Middle frontal gyrus (tissue), 1 donor: ENCODE measurements at regions not wholly inside any gene's neighbourhood (a gene's known extent, or its start where the extent isn't known, plus 50 kb on each side); places are given as distances from the start of the nearest gene placed in this dataset.

ENCODE experiments used
- DNase-seq: peaks from one replicate; pipeline ENCODE4 v3.0.0-alpha.2; 2015; ENCODE audit warnings: low spot score; ENCODE audit errors: extremely low spot score

DNA sequence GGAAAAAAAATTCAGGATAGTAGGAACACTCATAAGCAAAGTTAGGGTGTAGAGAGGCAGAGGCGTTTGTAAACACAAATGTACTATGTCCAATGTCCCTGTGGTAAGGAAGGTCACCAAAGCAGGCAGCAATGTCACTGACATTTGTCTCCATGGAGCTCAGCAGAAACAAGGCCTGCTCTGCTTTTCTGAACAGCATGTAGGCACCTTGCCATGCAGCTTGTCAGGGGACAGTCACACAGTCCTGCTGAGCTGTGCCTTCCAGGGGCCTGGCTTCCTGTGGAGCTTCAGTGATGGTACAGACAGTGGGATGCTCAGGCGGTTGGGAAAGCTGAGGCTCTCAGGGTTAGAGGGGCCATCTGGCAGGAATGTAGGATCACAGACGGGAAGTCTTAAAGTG is 74.5 kb upstream of the HS3ST1 start:
- DNase-seq = no peak

DNA sequence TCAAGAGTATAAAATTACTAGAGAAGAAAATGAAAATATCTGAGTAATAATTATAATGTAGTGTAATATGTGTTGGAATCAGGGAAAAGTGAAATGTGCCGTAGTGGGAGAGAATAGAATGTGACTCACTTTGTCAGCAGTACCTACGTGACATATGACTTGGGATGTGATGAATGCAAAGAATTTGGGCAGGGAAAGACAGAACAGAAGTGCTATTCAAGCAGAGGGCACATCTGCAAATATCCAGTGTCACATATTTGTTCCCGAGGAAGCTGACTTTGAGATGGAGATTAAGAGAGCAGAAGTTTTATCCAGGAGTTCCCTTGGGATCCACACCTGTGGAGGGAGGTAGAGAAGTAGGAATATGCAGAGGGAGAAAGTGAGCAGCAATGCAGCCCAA is 69.3 kb upstream of the HS3ST1 start:
- no peak for DNase-seq

DNA sequence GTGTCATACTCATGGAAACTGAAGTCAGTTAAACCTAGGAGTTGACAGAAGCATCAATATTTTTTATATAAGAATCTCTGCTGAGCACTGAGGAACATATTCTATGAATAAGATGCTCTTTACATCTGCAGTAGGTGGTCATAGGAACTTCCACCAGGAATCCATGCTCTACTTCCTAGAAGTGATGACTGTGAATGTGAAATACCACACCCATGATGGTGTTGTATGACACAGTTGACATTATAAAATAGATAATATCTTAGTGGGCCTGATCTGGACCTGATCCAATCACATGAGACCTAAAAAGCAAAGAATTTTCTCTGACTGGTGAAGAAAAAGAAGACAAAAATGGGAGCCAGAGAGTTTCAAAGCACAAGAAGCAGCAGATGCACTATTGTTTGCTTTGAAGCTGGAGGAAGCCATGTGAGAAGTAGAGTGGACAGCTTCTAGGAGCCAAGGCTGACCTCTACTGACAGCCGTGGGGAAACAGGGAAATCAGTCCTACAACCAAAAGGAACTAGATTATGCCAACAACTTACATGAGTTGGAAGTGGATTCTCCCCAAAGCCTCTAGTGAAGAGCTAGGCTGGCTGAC is 68.6 kb upstream of the HS3ST1 start:
- no peak for DNase-seq

DNA sequence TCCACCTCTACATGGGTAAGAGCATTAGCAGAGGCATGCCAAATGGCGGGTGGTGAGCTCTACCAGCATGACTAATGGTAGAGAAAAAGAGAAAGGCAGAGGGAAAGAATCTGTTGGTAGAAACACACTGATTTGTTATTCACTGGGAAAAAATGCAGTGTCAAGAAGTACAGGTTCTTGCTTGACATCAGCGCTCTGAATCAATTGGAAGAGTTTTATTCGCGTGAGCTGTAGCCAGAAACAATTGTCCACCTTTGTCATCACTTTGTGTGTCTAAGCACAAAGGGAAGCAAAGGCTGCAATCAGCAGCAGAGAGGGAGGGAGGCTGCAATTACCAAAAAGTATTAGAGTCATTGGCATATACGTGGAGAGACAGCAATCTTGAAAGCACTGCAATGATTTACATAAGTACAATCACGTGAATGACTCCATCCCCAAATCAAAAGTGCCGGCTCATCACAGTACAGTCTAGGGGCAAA is 67.7 kb upstream of the HS3ST1 start:
- DNase-seq = no peak

DNA sequence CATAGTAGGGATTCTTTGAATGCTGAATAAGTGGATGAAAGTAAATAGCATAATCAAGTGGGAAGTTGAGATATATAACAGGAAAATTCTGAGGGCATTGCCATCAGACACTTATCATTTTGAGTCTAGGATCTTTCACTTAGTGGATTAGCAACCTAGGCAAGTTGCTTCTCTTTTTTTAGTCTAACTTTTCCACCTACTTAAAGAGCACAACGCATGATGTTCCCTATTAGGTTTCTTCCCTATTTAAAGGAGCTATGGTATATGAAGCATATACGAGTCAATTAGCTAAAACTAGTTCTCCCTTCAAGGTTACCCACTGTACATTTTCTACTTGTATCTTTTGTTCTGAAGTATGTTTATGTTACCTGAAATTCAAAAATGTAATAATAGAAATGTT is 67.1 kb upstream of the HS3ST1 start:
- no peak for DNase-seq

DNA sequence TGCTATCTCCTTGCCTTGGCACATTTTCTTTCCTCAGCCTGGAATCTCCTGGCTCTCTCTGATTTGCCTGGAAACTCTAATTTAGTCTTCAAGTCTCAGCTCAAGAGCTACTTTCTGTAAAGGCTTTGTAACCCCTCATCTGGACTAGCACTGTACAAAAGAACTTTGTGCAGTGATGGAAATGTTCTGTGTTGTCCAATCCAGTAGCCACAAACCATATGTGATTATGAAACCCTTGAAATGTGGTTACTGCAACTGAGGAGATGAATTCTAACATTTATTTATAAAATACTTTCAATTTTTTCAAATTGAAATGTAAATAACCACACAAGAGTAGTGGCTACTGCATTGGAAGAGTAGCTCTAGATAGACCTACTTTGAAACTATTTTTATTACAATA is 66.6 kb upstream of the HS3ST1 start:
- no peak for DNase-seq

DNA sequence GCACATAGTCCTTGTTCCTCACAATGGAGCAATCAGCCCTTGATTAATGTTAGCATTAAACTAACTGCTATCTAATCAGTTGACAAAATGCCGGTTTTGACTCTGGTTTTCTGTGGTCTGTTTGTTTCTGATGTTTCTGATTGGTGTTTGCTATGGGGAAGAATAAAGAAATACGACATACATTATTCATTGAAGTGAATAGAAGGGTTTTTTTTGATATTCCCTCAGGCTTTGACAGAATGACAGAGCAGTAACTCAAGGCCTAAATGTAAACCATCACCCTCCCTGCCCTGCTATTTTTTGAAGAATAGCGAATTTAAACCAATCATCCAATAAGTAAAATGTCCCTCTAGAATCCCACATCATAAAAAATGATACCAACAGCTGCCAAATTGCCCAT is 65.5 kb upstream of the HS3ST1 start:
- no peak for DNase-seq

DNA sequence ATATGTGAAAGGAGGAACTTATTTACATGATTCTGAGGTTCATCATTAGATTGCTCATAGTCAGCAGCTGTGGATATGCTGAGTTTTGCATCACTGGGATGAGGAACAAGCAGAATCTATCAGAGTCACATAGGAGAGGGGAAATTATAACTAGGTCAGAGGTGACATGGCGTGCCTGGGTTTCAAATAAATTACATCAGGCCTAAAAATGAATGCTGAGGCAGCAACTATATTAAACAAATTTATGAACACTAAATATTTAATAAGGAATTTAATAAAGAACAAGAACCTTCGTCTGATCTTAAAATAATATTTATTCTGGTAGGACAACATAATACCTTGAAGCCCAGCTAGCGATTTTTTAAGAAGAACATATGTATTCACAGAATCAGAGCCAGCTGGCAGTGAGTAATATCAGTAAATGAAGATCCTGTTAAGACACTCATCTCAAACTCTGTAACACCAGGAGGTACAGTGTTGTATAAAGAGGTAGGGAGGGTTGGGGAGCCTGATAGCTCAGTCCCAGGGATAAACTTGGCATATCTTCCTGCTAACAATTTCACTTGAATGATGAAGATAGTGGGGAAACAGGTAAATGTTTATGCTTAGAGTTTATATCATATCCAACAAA is 60.9 kb upstream of the HS3ST1 start:
- no peak for DNase-seq

DNA sequence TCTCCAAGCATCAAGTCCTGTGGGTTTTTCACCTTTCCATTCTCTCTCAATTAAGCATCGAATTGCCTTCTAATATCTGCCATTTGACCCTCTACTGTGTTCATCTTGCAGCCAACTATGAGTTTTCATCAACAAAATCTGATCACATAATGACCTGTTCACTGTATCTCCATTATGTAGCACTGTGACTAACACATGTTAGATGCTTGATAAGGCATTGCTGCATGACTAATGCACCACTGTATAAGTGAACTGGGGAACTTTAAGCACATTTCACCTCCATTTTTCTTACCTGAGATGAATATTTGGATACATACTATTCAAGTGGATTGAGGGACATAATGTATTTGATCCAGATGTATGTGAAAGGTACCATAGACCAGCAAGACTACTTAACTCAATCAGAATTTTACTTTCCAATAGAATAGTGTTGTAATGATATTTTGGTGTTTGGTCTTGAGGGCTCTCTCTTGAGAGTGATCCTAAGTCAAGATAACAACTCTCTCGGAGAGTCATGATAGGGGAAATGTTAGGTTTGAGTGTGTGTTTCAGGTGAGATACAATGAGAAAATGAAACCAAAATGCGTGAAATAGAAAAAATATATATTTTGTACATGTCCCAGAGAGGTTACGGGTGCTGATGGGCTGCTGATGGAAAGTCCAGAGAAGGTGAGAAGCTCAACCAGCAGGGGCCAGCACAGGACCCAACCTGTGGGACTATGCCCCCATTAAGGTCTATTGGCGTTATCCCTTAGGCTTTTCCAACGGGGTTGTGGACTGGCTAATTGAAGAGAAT is 60.2 kb upstream of the HS3ST1 start:
- DNase-seq = no peak

DNA sequence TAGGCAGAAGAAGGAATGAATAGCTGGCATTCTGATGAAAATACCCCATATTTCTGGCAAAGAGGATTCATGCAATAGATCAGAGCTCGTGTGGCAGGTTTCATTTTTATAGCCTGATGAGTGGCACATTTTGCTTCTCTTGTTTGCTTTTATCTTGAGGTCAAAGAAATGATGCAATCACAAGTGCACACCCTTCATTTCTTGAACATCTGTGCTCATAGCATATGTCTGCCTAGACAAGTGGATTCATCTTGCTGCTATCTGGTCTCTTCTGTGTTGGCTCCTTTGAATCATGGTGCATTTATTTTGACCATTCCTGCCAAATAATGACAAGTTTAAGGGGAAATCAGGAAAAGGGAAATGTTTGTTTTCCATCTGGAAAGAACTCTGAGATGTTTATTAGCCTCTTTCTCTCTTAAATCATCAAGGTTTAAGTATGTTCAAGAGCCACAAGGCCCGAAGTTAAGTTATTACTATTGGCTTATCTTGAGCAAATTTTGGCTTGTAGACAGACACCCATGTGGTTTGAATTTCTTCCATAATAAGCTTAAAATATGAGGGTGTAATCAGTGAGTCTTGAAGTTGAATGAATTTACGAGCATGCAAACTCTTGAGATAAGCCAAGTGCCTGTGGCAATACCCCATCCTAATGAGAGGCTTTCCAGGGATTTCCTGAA is 59.3 kb upstream of the HS3ST1 start:
- DNase-seq = no peak

DNA sequence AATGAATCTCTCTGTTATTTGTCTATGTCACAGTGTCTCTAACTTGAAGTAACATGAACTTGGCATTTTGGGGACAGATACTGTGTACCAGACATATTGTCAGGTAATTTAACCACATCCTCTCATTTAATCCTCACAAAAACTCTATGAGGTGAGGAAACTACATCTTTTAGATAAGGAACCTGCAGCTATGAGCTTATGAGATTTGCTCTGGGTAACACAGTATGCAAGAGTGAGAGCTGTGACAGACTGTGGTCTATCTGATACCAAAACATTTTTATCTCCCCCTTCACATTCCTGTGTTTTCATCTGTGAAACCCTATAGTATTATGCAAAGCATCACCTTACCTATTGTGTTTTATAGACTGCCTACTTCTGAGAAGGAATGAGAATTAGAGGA is 58.4 kb upstream of the HS3ST1 start:
- no peak for DNase-seq

DNA sequence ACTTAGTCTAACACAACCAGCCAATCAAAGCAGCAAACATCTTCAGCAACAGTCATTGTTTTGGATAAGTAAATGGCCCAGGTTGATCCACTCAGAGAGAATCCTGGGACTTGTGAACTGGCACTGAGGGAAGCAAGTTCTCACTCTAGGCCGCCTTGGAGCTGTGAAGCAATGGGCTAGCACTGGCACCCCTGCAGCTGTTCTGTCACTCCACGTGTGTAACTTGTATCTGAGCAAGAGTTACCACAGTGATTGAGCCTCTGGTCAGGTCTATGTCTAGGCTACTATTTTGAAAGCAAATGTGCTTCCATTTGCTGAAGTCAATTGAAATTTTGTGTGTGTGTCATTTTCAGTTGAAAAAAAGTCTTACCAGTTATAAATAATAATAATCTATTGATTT is 57.2 kb upstream of the HS3ST1 start:
- DNase-seq = no peak

DNA sequence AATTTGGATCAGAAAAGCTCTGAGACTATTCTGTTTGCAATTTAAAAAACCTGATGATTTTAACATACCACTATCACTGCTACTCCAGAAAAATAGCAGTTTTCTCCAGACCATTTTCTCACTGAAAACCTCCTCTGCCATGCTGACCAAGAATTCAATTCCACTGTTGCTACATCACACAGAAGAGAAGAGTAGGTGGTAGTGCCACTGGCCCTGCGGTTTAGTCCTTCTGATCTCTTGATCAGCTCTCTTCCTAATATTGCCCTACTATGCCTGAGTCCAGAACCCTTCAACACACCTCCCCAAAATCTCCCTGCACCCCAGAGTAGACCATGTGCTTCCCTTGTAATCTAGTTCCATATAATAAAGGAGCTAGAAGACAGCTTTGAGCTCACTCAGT is 55.8 kb upstream of the HS3ST1 start:
- no peak for DNase-seq

DNA sequence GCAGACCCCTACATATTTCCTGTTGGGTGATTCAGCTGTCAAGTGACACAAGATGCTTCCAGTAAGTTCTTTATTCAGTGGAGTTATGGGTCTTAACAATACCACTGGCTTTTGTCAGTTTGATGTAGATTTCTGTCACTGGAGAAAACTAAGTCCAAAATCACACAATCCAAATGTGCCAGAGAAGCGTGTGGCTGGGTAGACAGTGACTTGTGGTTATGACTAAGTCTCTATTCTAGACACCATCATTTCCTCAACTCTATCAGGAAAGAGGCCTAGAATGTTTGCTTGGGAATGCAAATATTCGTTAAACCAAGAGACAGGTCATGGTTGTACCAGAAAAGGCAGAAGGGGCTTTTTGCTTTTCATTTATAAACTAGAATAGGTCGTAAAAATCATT is 54.4 kb upstream of the HS3ST1 start:
- no peak for DNase-seq

DNA sequence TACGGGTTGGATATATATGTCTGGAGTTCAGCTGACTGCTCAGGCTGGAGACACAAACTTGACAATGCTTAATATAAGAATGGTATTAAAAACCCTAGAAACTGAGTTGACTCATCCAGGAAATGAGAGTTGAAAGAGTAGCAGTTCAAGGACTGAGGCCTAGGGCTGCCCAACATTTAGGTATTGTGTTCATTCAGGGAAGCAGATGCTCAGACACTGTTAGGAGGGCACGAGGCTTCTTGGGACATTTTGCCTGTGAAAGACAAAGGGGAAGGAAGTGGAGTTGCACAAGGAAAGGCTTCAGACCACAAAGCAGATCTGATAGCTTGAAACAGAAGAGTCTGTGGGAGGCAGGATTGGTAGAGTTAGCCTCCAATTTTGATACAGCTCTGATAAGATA is 52.0 kb upstream of the HS3ST1 start:
- DNase-seq = peak; percentile 20
